Ammon's horn (tissue), 1 donor: ENCODE measurements at regions not wholly inside any gene's neighbourhood (a gene's known extent, or its start where the extent isn't known, plus 50 kb on each side); places are given as distances from the start of the nearest gene placed in this dataset.
"Not testable (repeated sequence)": the region's sequence is repeated elsewhere in the genome, so short reads cannot be mapped to it uniquely, and the experiment has no call there.

Experiments
- DNase-seq: peaks from one replicate; pipeline ENCODE4 v3.0.0-alpha.2; 2016; ENCODE audit warnings: low spot score

- DNase-seq = no peak
Measured at GRCh38 chr3:187540847-187541246, 129.3 kb downstream of the SST start.

- no peak for DNase-seq
Measured at GRCh38 chr3:187536185-187536584, 134.0 kb downstream of the SST start.

- DNase-seq = no peak
Measured at GRCh38 chr3:187533797-187534196, 136.4 kb downstream of the SST start.

GRCh38 chr3:187531831-187532230 is 138.4 kb downstream of the SST start:
- no peak for DNase-seq

- DNase-seq = no peak
Measured at GRCh38 chr3:187522890-187523289, 147.3 kb downstream of the SST start.

GRCh38 chr3:187522293-187522692 is 147.9 kb downstream of the SST start:
- no peak for DNase-seq

- no peak for DNase-seq
Measured at GRCh38 chr3:187521546-187521945, 148.6 kb downstream of the SST start.

- DNase-seq = no peak
Measured at GRCh38 chr3:187520027-187520945, 149.9 kb downstream of the SST start.

- no peak for DNase-seq
Measured at GRCh38 chr3:187519428-187519890, 150.7 kb downstream of the SST start.

GRCh38 chr3:187518616-187519015 is 150.4 kb downstream of the RTP4 start:
- no peak for DNase-seq

GRCh38 chr3:187518207-187518606 is 150.0 kb downstream of the RTP4 start:
- DNase-seq = no peak

- DNase-seq = no peak
Measured at GRCh38 chr3:187516446-187517185, 148.4 kb downstream of the RTP4 start.

- DNase-seq = no peak
Measured at GRCh38 chr3:187507905-187508304, 139.7 kb downstream of the RTP4 start.

GRCh38 chr3:187507266-187507665 is 139.1 kb downstream of the RTP4 start:
- no peak for DNase-seq

- DNase-seq = no peak
Measured at GRCh38 chr3:187504435-187504834, 136.2 kb downstream of the RTP4 start.

GRCh38 chr3:187498211-187498724 is 130.1 kb downstream of the RTP4 start:
- peak; percentile 6 for DNase-seq

GRCh38 chr3:187497052-187497451 is 128.9 kb downstream of the RTP4 start:
- DNase-seq = no peak

GRCh38 chr3:187494056-187494455 is 125.9 kb downstream of the RTP4 start:
- not testable (repeated sequence) for DNase-seq

- no peak for DNase-seq
Measured at GRCh38 chr3:187491371-187491770, 123.2 kb downstream of the RTP4 start.

- DNase-seq = no peak
Measured at GRCh38 chr3:187490366-187490765, 122.2 kb downstream of the RTP4 start.

- DNase-seq = no peak
Measured at GRCh38 chr3:187484547-187485295, 116.5 kb downstream of the RTP4 start.

GRCh38 chr3:187481426-187481825 is 113.2 kb downstream of the RTP4 start:
- no peak for DNase-seq
